BE2C (cell line): ENCODE measurements at regions not wholly inside any gene's neighbourhood (a gene's known extent, or its start where the extent isn't known, plus 50 kb on each side); places are given as distances from the start of the nearest gene placed in this dataset.

Experiments
- DNase-seq: peaks from one replicate; pipeline ENCODE4 v3.0.0-alpha.2; 2020
- H3K27me3 ChIP-seq: fragments of 250-450 bp; sonication (Bioruptor Pico); 2 replicates; pipeline ENCODE4 v1.5.1; 2020; ENCODE audit warnings: mild to moderate bottlenecking
- H3K36me3 ChIP-seq: fragments of 250-450 bp; sonication (Bioruptor Pico); 2 replicates; pipeline ENCODE4 v1.5.1; 2020; ENCODE audit warnings: mild to moderate bottlenecking
- H3K4me1 ChIP-seq: fragments of 250-450 bp; sonication (Bioruptor Pico); 2 replicates; pipeline ENCODE4 v1.5.1; 2020
- H3K4me3 ChIP-seq: 2 replicates; pipeline ENCODE4 v1.5.1; 2011; ENCODE audit warnings: low read depth, low read length
- H3K9me3 ChIP-seq: fragments of 250-450 bp; sonication (Bioruptor Pico); 2 replicates; pipeline ENCODE4 v1.5.1; 2020
- TF ChIP-seq, protein P1 (sequence below): IDR thresholded peaks from 2 replicates; pipeline ENCODE4 v1.5.1; 2012; ENCODE audit warnings: mild to moderate bottlenecking, low read depth, low read length

DNA sequence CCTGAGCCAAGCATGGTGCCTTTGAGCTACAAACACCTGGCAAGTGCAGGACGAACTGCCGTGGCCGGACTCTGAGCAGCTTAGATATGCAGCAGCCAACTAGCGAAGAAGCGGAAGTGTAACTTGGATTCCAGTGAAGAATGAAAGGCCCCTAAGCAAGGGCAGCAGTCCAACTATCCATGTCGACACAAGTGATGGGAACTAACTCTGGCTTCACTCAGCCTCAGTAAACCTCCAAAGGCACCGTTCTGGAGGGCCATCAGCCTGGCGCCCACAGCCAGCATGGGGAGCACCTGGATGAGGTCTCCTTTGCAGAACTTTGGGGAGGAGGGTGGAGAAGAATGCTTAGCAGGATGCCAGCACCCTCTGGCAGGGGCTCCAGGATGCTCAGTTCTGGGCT is 78.4 kb upstream of the MLN start:
- Histone ChIP-seq H3K36me3 (no peaks in the 10 kb centered on the region), H3K9me3 (no peaks in the 10 kb centered on the region), H3K4me1 (no peaks in the 10 kb centered on the region), H3K27me3 (no peaks in the 10 kb centered on the region), H3K4me3 (no peak overlapping the region)
- TF ChIP-seq, protein P1, sequence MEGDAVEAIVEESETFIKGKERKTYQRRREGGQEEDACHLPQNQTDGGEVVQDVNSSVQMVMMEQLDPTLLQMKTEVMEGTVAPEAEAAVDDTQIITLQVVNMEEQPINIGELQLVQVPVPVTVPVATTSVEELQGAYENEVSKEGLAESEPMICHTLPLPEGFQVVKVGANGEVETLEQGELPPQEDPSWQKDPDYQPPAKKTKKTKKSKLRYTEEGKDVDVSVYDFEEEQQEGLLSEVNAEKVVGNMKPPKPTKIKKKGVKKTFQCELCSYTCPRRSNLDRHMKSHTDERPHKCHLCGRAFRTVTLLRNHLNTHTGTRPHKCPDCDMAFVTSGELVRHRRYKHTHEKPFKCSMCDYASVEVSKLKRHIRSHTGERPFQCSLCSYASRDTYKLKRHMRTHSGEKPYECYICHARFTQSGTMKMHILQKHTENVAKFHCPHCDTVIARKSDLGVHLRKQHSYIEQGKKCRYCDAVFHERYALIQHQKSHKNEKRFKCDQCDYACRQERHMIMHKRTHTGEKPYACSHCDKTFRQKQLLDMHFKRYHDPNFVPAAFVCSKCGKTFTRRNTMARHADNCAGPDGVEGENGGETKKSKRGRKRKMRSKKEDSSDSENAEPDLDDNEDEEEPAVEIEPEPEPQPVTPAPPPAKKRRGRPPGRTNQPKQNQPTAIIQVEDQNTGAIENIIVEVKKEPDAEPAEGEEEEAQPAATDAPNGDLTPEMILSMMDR: no peak
- DNase-seq: no peak

DNA sequence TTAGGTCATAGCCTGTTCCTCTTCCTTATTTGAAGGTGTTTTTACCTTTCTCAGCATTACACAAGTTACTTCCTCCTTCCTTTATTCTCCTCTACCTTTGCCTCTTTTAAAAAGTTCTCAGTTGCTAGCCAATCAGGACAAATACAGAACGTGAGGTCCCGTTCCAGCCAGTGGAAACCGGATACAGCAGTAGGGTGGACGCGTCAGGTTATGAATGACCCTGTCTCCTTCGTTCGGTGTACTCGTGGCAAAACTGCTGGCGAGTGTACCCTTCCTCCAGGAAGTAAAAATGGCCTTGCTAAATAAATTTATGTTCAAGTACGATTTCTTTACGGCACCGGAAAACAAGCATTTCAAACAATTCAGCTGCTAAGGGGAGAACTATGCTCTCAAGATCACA is 77.0 kb upstream of the MLN start:
- TF ChIP-seq, protein P1: no peak
- Histone ChIP-seq H3K4me1 (peaks cover 8% of the 10 kb centered on the region), H3K4me3 (no peak overlapping the region), H3K36me3 (no peaks in the 10 kb centered on the region), H3K9me3 (no peaks in the 10 kb centered on the region), H3K27me3 (no peaks in the 10 kb centered on the region)
- DNase-seq: no peak

DNA sequence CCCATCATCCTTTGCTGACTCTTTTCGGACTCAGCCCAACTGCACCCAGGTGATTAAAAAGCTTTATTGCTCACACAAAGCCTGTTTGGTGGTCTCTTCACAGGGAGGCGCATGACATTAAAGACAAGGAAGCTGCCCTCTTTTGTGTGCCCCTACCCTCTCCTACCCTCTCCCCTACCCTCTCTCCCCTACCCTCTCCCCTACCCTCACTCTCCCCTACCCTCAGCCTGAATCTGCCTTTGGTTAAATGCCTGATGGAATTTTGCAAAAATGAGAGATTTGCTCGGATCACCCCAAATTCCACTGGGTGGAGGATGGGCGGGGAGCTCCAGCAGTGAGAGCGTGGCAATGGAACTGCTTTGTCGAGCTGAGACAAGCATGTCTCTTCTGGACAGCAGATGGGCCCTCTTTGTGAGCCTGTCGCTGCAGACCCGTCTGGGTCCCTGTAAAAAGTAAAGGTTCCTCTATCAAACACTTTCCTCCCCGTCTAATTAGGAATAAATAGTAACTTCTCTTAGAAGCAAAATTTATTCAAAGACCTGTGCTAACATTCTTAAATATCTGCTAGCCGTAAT is 76.4 kb upstream of the MLN start:
- DNase-seq: no peak
- H3K4me3 ChIP-seq: no peak overlapping the region
- H3K36me3 ChIP-seq: no peaks in the 10 kb centered on the region
- TF ChIP-seq, protein P1: no peak
- H3K4me1 ChIP-seq: peaks cover 14% of the 10 kb centered on the region
- no peaks in the 10 kb centered on the region for H3K27me3 ChIP-seq
- H3K9me3 ChIP-seq: no peaks in the 10 kb centered on the region

DNA sequence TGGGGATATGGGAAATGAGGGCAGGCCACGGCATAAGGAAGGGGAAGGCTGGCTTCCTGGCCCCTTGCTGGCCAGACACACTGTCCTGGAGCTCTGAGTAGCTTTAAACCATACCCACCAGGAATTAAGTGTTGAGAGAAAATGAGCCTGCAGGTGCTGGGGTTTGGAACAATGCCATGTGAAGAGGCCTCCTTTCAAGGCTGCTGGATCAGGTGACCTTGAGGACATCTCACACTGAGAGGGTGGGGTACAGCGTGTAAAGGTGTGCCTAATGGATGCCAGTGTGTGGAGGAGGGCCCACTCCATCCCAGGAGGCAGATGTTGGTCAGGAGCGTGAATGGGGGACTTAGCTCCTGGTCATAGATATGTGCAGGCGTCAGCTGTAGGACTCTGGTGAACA is 74.8 kb upstream of the MLN start:
- peaks cover 17% of the 10 kb centered on the region for H3K4me1 ChIP-seq
- no peaks in the 10 kb centered on the region for H3K9me3 ChIP-seq
- no peaks in the 10 kb centered on the region for H3K36me3 ChIP-seq
- H3K27me3 ChIP-seq: no peaks in the 10 kb centered on the region
- DNase-seq: no peak
- TF ChIP-seq, protein P1: no peak
- no peak overlapping the region for H3K4me3 ChIP-seq

DNA sequence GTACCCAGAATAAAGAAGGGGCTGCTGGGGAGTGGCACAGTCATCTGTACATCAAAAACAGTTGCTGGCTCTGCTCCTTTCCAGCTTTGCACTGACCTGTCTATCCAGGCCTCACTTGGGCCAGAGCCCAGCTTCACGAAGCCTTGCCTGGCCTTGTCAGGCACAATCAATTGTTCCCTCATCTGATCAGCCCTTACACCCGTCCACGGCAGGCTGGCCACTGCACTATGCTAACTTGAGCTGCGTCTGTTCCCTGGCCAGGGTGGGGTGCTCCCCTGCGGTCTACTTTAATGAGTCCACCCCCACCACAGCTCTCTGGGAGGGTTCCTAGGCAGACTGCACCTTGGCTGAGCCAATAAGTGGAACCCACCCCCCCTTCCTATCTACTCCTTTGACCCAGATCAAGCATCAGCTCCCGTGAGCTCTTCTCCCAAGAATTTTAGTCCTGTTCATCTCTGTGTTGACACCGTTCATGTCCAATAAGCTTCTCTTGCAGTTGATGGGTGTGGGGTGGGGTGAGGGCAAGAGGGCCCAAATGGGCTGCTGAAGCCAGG is 74.3 kb upstream of the MLN start:
- Histone ChIP-seq H3K4me3 (no peak overlapping the region), H3K27me3 (no peaks in the 10 kb centered on the region), H3K9me3 (no peaks in the 10 kb centered on the region), H3K4me1 (peaks cover 17% of the 10 kb centered on the region), H3K36me3 (no peaks in the 10 kb centered on the region)
- DNase-seq: no peak
- TF ChIP-seq, protein P1: no peak

DNA sequence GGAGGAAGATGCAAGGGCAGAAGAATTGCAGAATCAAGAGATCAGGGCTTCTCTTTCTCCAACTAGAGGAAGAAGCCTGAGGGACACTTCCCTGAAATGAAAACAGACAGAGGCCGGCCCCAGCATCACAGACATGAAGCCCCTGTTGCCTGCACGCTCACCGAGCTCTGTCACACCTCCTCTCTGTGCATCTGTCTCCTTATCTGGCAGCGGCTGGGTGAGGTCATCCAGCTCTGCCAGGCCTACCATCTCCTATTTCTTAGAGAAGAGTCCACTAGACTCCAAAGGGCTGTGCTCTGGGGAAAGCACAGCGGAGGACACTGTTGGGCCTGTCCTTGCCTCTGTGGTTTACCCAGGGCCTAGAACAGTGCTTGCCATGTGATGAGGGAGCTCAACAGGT is 71.9 kb upstream of the MLN start:
- peak; percentile 84 for DNase-seq
- TF ChIP-seq, protein P1: no peak
- H3K9me3 ChIP-seq: no peaks in the 10 kb centered on the region
- peaks cover 17% of the 10 kb centered on the region for H3K4me1 ChIP-seq
- no peaks in the 10 kb centered on the region for H3K27me3 ChIP-seq
- no peak overlapping the region for H3K4me3 ChIP-seq
- H3K36me3 ChIP-seq: no peaks in the 10 kb centered on the region
